ENCODE measurements at regions not wholly inside any gene's neighbourhood (a gene's known extent, or its start where the extent isn't known, plus 50 kb on each side); places are given as distances from the start of the nearest gene placed in this dataset.

- H3K27me3 ChIP-seq (ENCODE audit: control insufficient read depth, insufficient read depth, low read length), result no peaks in the 10 kb centered on the region
These were observed 179.5 kb upstream of the TARS1 start for GRCh38 chr5:33261305-33261704.

GRCh38 chr5:33261747-33262146, 179.0 kb upstream of the TARS1 start:
- no peak for ATAC-seq (ENCODE audit: low read depth in 2 of 2)

More at GRCh38 chr5:33261305-33261704, 179.5 kb upstream of the TARS1 start:
- H3K4me1 ChIP-seq (ENCODE audit: control insufficient read depth, insufficient read depth, low read length, poor library complexity, severe bottlenecking), result no peaks in the 10 kb centered on the region
- H3K27ac ChIP-seq (ENCODE audit: insufficient read depth, low read length, poor library complexity, severe bottlenecking), result no peak overlapping the region
- Mint-ChIP-seq H3K27me3 (peaks cover 4% of the 10 kb centered on the region), H3K36me3 (no peaks in the 10 kb centered on the region), H3K4me3 (no peak overlapping the region), H3K27ac (no peak overlapping the region), H3K4me1 (no peaks in the 10 kb centered on the region), H3K9me3 (peaks cover 0 to 12% (median 0%) of the 10 kb centered on the region in 7 donors)
- no peak overlapping the region for H3K4me3 ChIP-seq (ENCODE audit: low read depth, low read length)
- H3K36me3 ChIP-seq (ENCODE audit: control insufficient read depth, insufficient read depth, low read length), result no peaks in the 10 kb centered on the region
- DNase-seq, result no peak
- no peaks in the 10 kb centered on the region for H3K9me3 ChIP-seq (ENCODE audit: control insufficient read depth in 2 of 2, low read length in 2 of 2)
- ATAC-seq (ENCODE audit: low read depth in 2 of 2), result no peak

GRCh38 chr5:33267801-33268200, 173.0 kb upstream of the TARS1 start:
- ATAC-seq (ENCODE audit: low read depth in 2 of 2), result no peak
- Histone ChIP-seq H3K4me3 (ENCODE audit: low read depth, low read length) (no peak overlapping the region), H3K27me3 (ENCODE audit: control insufficient read depth, insufficient read depth, low read length) (no peaks in the 10 kb centered on the region), H3K36me3 (ENCODE audit: control insufficient read depth, insufficient read depth, low read length) (no peaks in the 10 kb centered on the region), H3K9me3 (ENCODE audit: control insufficient read depth in 2 of 2, low read length in 2 of 2) (no peaks in the 10 kb centered on the region), H3K27ac (ENCODE audit: insufficient read depth, low read length, poor library complexity, severe bottlenecking) (no peak overlapping the region), H3K4me1 (ENCODE audit: control insufficient read depth, insufficient read depth, low read length, poor library complexity, severe bottlenecking) (no peaks in the 10 kb centered on the region)
- Mint-ChIP-seq H3K36me3 (no peaks in the 10 kb centered on the region), H3K9me3 (peaks cover 0 to 12% (median 1%) of the 10 kb centered on the region in 7 donors), H3K4me3 (no peak overlapping the region), H3K27ac (no peak overlapping the region), H3K27me3 (peaks cover 8% of the 10 kb centered on the region), H3K4me1 (no peaks in the 10 kb centered on the region)
- no peak for DNase-seq

More at GRCh38 chr5:33261747-33262146, 179.0 kb upstream of the TARS1 start:
- Mint-ChIP-seq H3K36me3 (no peaks in the 10 kb centered on the region), H3K27me3 (peaks cover 4% of the 10 kb centered on the region), H3K4me1 (no peaks in the 10 kb centered on the region), H3K9me3 (peaks cover 0 to 12% (median 0%) of the 10 kb centered on the region in 7 donors), H3K4me3 (no peak overlapping the region), H3K27ac (no peak overlapping the region)
- Histone ChIP-seq H3K4me1 (ENCODE audit: control insufficient read depth, insufficient read depth, low read length, poor library complexity, severe bottlenecking) (no peaks in the 10 kb centered on the region), H3K27me3 (ENCODE audit: control insufficient read depth, insufficient read depth, low read length) (no peaks in the 10 kb centered on the region), H3K27ac (ENCODE audit: insufficient read depth, low read length, poor library complexity, severe bottlenecking) (no peak overlapping the region), H3K9me3 (ENCODE audit: control insufficient read depth in 2 of 2, low read length in 2 of 2) (no peaks in the 10 kb centered on the region), H3K36me3 (ENCODE audit: control insufficient read depth, insufficient read depth, low read length) (no peaks in the 10 kb centered on the region), H3K4me3 (ENCODE audit: low read depth, low read length) (no peak overlapping the region)
- no peak for DNase-seq

- Mint-ChIP-seq H3K36me3 (no peaks in the 10 kb centered on the region), H3K9me3 (peaks cover 0 to 9% (median 1%) of the 10 kb centered on the region in 7 donors), H3K4me1 (no peaks in the 10 kb centered on the region), H3K27ac (no peak overlapping the region), H3K4me3 (no peak overlapping the region), H3K27me3 (peaks cover 8% of the 10 kb centered on the region)
- ATAC-seq (ENCODE audit: low read depth in 2 of 2) (no peak), DNase-seq (no peak)
- Histone ChIP-seq H3K4me3 (ENCODE audit: low read depth, low read length) (no peak overlapping the region), H3K4me1 (ENCODE audit: control insufficient read depth, insufficient read depth, low read length, poor library complexity, severe bottlenecking) (no peaks in the 10 kb centered on the region), H3K27me3 (ENCODE audit: control insufficient read depth, insufficient read depth, low read length) (no peaks in the 10 kb centered on the region), H3K9me3 (ENCODE audit: control insufficient read depth in 2 of 2, low read length in 2 of 2) (no peaks in the 10 kb centered on the region), H3K27ac (ENCODE audit: insufficient read depth, low read length, poor library complexity, severe bottlenecking) (no peak overlapping the region), H3K36me3 (ENCODE audit: control insufficient read depth, insufficient read depth, low read length) (no peaks in the 10 kb centered on the region)
These were observed 172.4 kb upstream of the TARS1 start for GRCh38 chr5:33268374-33268773.

GRCh38 chr5:33270671-33271070, 170.1 kb upstream of the TARS1 start:
- no peak overlapping the region for H3K4me3 ChIP-seq (ENCODE audit: low read depth, low read length)
- ATAC-seq (ENCODE audit: low read depth in 2 of 2) (no peak), DNase-seq (no peak)
- H3K27ac ChIP-seq (ENCODE audit: insufficient read depth, low read length, poor library complexity, severe bottlenecking), result no peak overlapping the region
- H3K4me1 Mint-ChIP-seq, result no peaks in the 10 kb centered on the region
- H3K4me1 ChIP-seq (ENCODE audit: control insufficient read depth, insufficient read depth, low read length, poor library complexity, severe bottlenecking), result no peaks in the 10 kb centered on the region
- H3K27ac Mint-ChIP-seq, result no peak overlapping the region
- H3K27me3 ChIP-seq (ENCODE audit: control insufficient read depth, insufficient read depth, low read length), result no peaks in the 10 kb centered on the region
- H3K36me3 Mint-ChIP-seq, result no peaks in the 10 kb centered on the region
- no peaks in the 10 kb centered on the region for H3K9me3 ChIP-seq (ENCODE audit: control insufficient read depth in 2 of 2, low read length in 2 of 2)
- H3K36me3 ChIP-seq (ENCODE audit: control insufficient read depth, insufficient read depth, low read length), result no peaks in the 10 kb centered on the region
- no peak overlapping the region for H3K4me3 Mint-ChIP-seq
- H3K27me3 Mint-ChIP-seq, result peaks cover 5% of the 10 kb centered on the region
- peaks cover 0 to 3% (median 0%) of the 10 kb centered on the region in 7 donors for H3K9me3 Mint-ChIP-seq

GRCh38 chr5:33271606-33272005, 169.2 kb upstream of the TARS1 start:
- DNase-seq (no peak), ATAC-seq (ENCODE audit: low read depth in 2 of 2) (no peak)
- no peaks in the 10 kb centered on the region for H3K4me1 ChIP-seq (ENCODE audit: control insufficient read depth, insufficient read depth, low read length, poor library complexity, severe bottlenecking)
- no peaks in the 10 kb centered on the region for H3K36me3 ChIP-seq (ENCODE audit: control insufficient read depth, insufficient read depth, low read length)
- no peaks in the 10 kb centered on the region for H3K4me1 Mint-ChIP-seq
- H3K27ac ChIP-seq (ENCODE audit: insufficient read depth, low read length, poor library complexity, severe bottlenecking), result no peak overlapping the region
- no peaks in the 10 kb centered on the region for H3K27me3 ChIP-seq (ENCODE audit: control insufficient read depth, insufficient read depth, low read length)
- H3K27ac Mint-ChIP-seq, result no peak overlapping the region
- no peak overlapping the region for H3K4me3 ChIP-seq (ENCODE audit: low read depth, low read length)
- H3K9me3 ChIP-seq (ENCODE audit: control insufficient read depth in 2 of 2, low read length in 2 of 2), result no peaks in the 10 kb centered on the region
- H3K27me3 Mint-ChIP-seq, result peaks cover 5% of the 10 kb centered on the region
- no peak overlapping the region for H3K4me3 Mint-ChIP-seq
- peaks cover 0 to 3% (median 0%) of the 10 kb centered on the region in 7 donors for H3K9me3 Mint-ChIP-seq
- H3K36me3 Mint-ChIP-seq, result no peaks in the 10 kb centered on the region

GRCh38 chr5:33272288-33272687, 168.5 kb upstream of the TARS1 start:
- Mint-ChIP-seq H3K27ac (no peak overlapping the region), H3K9me3 (peaks cover 0 to 3% (median 0%) of the 10 kb centered on the region in 7 donors), H3K4me1 (no peaks in the 10 kb centered on the region), H3K36me3 (no peaks in the 10 kb centered on the region), H3K27me3 (peaks cover 5% of the 10 kb centered on the region), H3K4me3 (no peak overlapping the region)
- Histone ChIP-seq H3K4me1 (ENCODE audit: control insufficient read depth, insufficient read depth, low read length, poor library complexity, severe bottlenecking) (no peaks in the 10 kb centered on the region), H3K27ac (ENCODE audit: insufficient read depth, low read length, poor library complexity, severe bottlenecking) (no peak overlapping the region), H3K27me3 (ENCODE audit: control insufficient read depth, insufficient read depth, low read length) (no peaks in the 10 kb centered on the region), H3K9me3 (ENCODE audit: control insufficient read depth in 2 of 2, low read length in 2 of 2) (no peaks in the 10 kb centered on the region), H3K36me3 (ENCODE audit: control insufficient read depth, insufficient read depth, low read length) (no peaks in the 10 kb centered on the region), H3K4me3 (ENCODE audit: low read depth, low read length) (no peak overlapping the region)
- DNase-seq (no peak), ATAC-seq (ENCODE audit: low read depth in 2 of 2) (no peak)

- H3K4me1 ChIP-seq (ENCODE audit: control insufficient read depth, insufficient read depth, low read length, poor library complexity, severe bottlenecking), result no peaks in the 10 kb centered on the region
- Mint-ChIP-seq H3K4me1 (no peaks in the 10 kb centered on the region), H3K27ac (no peak overlapping the region), H3K27me3 (peaks cover 5% of the 10 kb centered on the region), H3K36me3 (no peaks in the 10 kb centered on the region), H3K4me3 (no peak overlapping the region), H3K9me3 (peaks cover 0 to 5% (median 0%) of the 10 kb centered on the region in 7 donors)
- DNase-seq, result no peak
- H3K36me3 ChIP-seq (ENCODE audit: control insufficient read depth, insufficient read depth, low read length), result no peaks in the 10 kb centered on the region
- H3K9me3 ChIP-seq (ENCODE audit: control insufficient read depth in 2 of 2, low read length in 2 of 2), result no peaks in the 10 kb centered on the region
- ATAC-seq (ENCODE audit: low read depth in 2 of 2), result no peak
- no peaks in the 10 kb centered on the region for H3K27me3 ChIP-seq (ENCODE audit: control insufficient read depth, insufficient read depth, low read length)
- no peak overlapping the region for H3K27ac ChIP-seq (ENCODE audit: insufficient read depth, low read length, poor library complexity, severe bottlenecking)
- H3K4me3 ChIP-seq (ENCODE audit: low read depth, low read length), result no peak overlapping the region
These were observed 166.8 kb upstream of the TARS1 start for GRCh38 chr5:33273985-33274384.
